ENCODE measurements at regions not wholly inside any gene's neighbourhood (a gene's known extent, or its start where the extent isn't known, plus 50 kb on each side); places are given as distances from the start of the nearest gene placed in this dataset.

DNA sequence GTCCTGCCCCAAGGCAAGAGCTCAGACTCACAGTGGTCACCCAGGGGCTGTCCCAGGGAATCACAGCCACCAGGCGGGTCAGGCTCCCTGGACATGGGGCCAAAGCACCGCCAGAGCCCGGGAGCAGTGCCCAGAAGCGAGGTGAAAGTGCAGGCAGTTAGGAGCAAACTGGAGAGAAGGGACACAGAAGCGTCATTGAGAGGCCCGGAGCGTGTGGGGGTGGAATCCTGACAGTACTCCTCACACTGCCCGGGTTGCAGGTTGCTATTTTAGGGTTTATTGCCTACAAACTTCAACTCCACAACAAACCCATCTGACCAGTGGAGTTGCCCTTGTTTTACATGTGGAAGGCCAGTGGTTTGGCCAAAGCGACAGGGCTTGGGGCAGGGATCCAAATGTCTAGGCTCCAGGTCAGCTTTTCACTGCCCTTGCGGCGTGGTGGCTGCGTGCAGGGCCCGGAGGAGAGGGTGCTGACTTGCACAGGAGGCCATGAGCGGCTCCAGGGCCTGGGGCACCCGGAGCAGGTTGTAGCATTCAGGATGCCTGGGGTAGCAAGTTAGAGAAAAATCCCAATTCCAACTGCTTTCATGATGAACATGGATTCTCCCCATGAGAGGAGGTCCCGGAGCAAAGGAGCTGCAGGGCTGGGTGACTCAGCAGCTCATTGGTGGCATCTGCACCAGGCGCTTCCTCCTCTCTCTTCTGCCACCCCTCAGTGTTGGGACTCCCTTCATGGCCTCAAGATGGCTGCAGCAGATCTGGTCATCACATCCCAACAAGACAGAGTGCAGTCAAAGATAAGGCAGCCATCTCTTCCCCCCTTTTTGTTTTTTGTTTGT lies 112.3 kb upstream of the NCOR2 start:
- Histone ChIP-seq H3K4me2 (ENCODE audit: insufficient read depth, insufficient read length, low read length) (no peak overlapping the region), H4K8ac (replicated peaks; ENCODE audit: insufficient read length, low read depth, low read length) (no peak overlapping the region), H3K79me1 (ENCODE audit: insufficient read depth, low read depth, low read length, poor library complexity, severe bottlenecking) (no peaks in the 10 kb centered on the region), H3K27ac (ENCODE audit: insufficient read length, low read depth, low read length) (no peak overlapping the region), H3K9me3 (ENCODE audit: control insufficient read depth, low read depth, low read length) (no peaks in the 10 kb centered on the region), H3T11ph (ENCODE audit: low read length) (no peak overlapping the region), H3K9ac (ENCODE audit: extremely low read depth, insufficient read length, low read length) (no peak overlapping the region), H2AK5ac (ENCODE audit: insufficient read length, low read length) (no peak overlapping the region), H2BK12ac (ENCODE audit: insufficient read length, low read depth, low read length) (no peak overlapping the region), H3K4me1 (ENCODE audit: insufficient read depth, low read length) (no peaks in the 10 kb centered on the region; the same call in 1 of the 2 replicates), H2BK15ac (ENCODE audit: low read depth, low read length) (no peak overlapping the region), H3K14ac (ENCODE audit: insufficient read depth, low read length) (peak overlapping the region; percentile 25; the same call in 1 of the 2 replicates), H4K20me1 (ENCODE audit: control insufficient read depth, insufficient read depth, insufficient read length) (no peaks in the 10 kb centered on the region), H3K56ac (ENCODE audit: insufficient read length, low read depth, low read length) (no peak overlapping the region), H4K91ac (ENCODE audit: insufficient read length, low read depth, low read length) (no peak overlapping the region), H3K4ac (ENCODE audit: low read depth, low read length) (no peak overlapping the region), H3K23ac (ENCODE audit: insufficient read length, low read depth, low read length) (no peak overlapping the region), H3K18ac (ENCODE audit: insufficient read length, low read depth, low read length) (no peak overlapping the region), H2BK5ac (ENCODE audit: insufficient read length, low read length) (no peak overlapping the region), H3K79me2 (ENCODE audit: insufficient read depth, low read length) (no peaks in the 10 kb centered on the region), H2AFZ (ENCODE audit: low read length) (no peak overlapping the region), H2BK20ac (ENCODE audit: low read depth, low read length, poor library complexity, severe bottlenecking) (no peak overlapping the region), H3K23me2 (ENCODE audit: insufficient read length, low read depth, low read length, poor library complexity, severe bottlenecking) (no peaks in the 10 kb centered on the region), H2BK120ac (ENCODE audit: low read depth, low read length, poor library complexity, severe bottlenecking) (no peak overlapping the region), H4K5ac (ENCODE audit: insufficient read length, low read depth, low read length) (no peak overlapping the region), H3K27me3 (ENCODE audit: insufficient read depth, low read length) (no peaks in the 10 kb centered on the region)
- peaks cover 12 to 31% of the 10 kb centered on the region in 2 experiments for H3K4me1 Mint-ChIP-seq
- H3K27ac Mint-ChIP-seq = peak overlapping the region in 1 of 3 experiments; percentile 38; a peak in 2 of 7 replicates
- H3K36me3 Mint-ChIP-seq (ENCODE audit: insufficient read depth in 1 of 3, low read depth in 3 of 3) = no peaks in the 10 kb centered on the region
- TF ChIP-seq, protein P1, sequence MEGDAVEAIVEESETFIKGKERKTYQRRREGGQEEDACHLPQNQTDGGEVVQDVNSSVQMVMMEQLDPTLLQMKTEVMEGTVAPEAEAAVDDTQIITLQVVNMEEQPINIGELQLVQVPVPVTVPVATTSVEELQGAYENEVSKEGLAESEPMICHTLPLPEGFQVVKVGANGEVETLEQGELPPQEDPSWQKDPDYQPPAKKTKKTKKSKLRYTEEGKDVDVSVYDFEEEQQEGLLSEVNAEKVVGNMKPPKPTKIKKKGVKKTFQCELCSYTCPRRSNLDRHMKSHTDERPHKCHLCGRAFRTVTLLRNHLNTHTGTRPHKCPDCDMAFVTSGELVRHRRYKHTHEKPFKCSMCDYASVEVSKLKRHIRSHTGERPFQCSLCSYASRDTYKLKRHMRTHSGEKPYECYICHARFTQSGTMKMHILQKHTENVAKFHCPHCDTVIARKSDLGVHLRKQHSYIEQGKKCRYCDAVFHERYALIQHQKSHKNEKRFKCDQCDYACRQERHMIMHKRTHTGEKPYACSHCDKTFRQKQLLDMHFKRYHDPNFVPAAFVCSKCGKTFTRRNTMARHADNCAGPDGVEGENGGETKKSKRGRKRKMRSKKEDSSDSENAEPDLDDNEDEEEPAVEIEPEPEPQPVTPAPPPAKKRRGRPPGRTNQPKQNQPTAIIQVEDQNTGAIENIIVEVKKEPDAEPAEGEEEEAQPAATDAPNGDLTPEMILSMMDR (conservative IDR thresholded peaks at IDR 0.05) = no peak
- peaks cover 0 to 2% of the 10 kb centered on the region in 2 experiments; a peak in 2 of 5 replicates for H3K9me3 Mint-ChIP-seq
- no CpG with 5 or more reads among the region's 17 CpGs for WGBS (ENCODE audit: extremely low coverage, insufficient read length, low lambda C conversion rate)
- H3K27me3 Mint-ChIP-seq (ENCODE audit: low read depth) = peaks cover 2% of the 10 kb centered on the region
- H3K4me3 Mint-ChIP-seq = no peak overlapping the region
- no peak for DNase-seq

Measured in H9 (cell line).